ENCODE measurements at regions not wholly inside any gene's neighbourhood (a gene's known extent, or its start where the extent isn't known, plus 50 kb on each side); places are given as distances from the start of the nearest gene placed in this dataset.
"Not testable (repeated sequence)": the region's sequence is repeated elsewhere in the genome, so short reads cannot be mapped to it uniquely, and the experiment has no call there.

GRCh38 chr2:16750175-16750924 lies 84.7 kb upstream of the CYRIA start:
- ChIA-PET CTCF (no interaction called here), POLR2A (no interaction called here)
- ATAC-seq = no peak
- H3K36me3 Mint-ChIP-seq (ENCODE audit: low read depth) = no peaks in the 10 kb centered on the region
- H3K4me3 Mint-ChIP-seq = no peak overlapping the region
- H3K27me3 Mint-ChIP-seq = peaks cover 5% of the 10 kb centered on the region
- H3K27ac Mint-ChIP-seq = no peak overlapping the region
- H3K4me1 Mint-ChIP-seq (ENCODE audit: low read depth) = peaks cover 9% of the 10 kb centered on the region
- intact Hi-C loops (cut with micrococcal nuclease) = no loop called here
- DNase-seq = no peak
- TF ChIP-seq CTCF (IDR thresholded peaks at IDR 0.05) = no peak
- H3K9me3 Mint-ChIP-seq = no peaks in the 10 kb centered on the region

GRCh38 chr2:16748511-16749266 lies 83.1 kb upstream of the CYRIA start:
- H3K4me1 Mint-ChIP-seq (ENCODE audit: low read depth); H3K36me3 Mint-ChIP-seq (ENCODE audit: low read depth); ATAC-seq; DNase-seq; H3K27me3 Mint-ChIP-seq; POLR2A ChIA-PET; H3K4me3 Mint-ChIP-seq; H3K9me3 Mint-ChIP-seq; intact Hi-C loops (cut with micrococcal nuclease); CTCF ChIA-PET; H3K27ac Mint-ChIP-seq: not testable (repeated sequence)

- no peaks in the 10 kb centered on the region for H3K9me3 Mint-ChIP-seq
- H3K4me3 Mint-ChIP-seq = no peak overlapping the region
- no peak for TF ChIP-seq CTCF (IDR thresholded peaks at IDR 0.05)
- no peak overlapping the region for H3K27ac Mint-ChIP-seq
- ChIA-PET CTCF (no interaction called here), POLR2A (no interaction called here)
- peaks cover 8% of the 10 kb centered on the region for H3K27me3 Mint-ChIP-seq
- ATAC-seq (peak; percentile 56), DNase-seq (no peak)
- intact Hi-C loops (cut with micrococcal nuclease) = no loop called here
- peaks cover 9% of the 10 kb centered on the region for H3K4me1 Mint-ChIP-seq (ENCODE audit: low read depth)
- no peaks in the 10 kb centered on the region for H3K36me3 Mint-ChIP-seq (ENCODE audit: low read depth)
These were observed 82.1 kb upstream of the CYRIA start for GRCh38 chr2:16747689-16748088.

- Mint-ChIP-seq H3K9me3 (no peaks in the 10 kb centered on the region), H3K27me3 (peaks cover 8% of the 10 kb centered on the region), H3K4me3 (no peak overlapping the region), H3K4me1 (ENCODE audit: low read depth) (peaks cover 9% of the 10 kb centered on the region), H3K36me3 (ENCODE audit: low read depth) (no peaks in the 10 kb centered on the region), H3K27ac (no peak overlapping the region)
- ATAC-seq = no peak
- ChIA-PET POLR2A (no interaction called here), CTCF (interaction anchor here (1.2 kb wide), 1 partner anchor 10 kb away, joined by 7 read pairs; no protein-coding TSS in a partner anchor)
- intact Hi-C loops (cut with micrococcal nuclease) = no loop called here
- DNase-seq = no peak
- no peak for TF ChIP-seq CTCF (IDR thresholded peaks at IDR 0.05)
These were observed 81.6 kb upstream of the CYRIA start for GRCh38 chr2:16747257-16747656.

- Mint-ChIP-seq H3K4me3 (no peak overlapping the region), H3K27me3 (peaks cover 8% of the 10 kb centered on the region), H3K4me1 (ENCODE audit: low read depth) (peaks cover 9% of the 10 kb centered on the region), H3K36me3 (ENCODE audit: low read depth) (no peaks in the 10 kb centered on the region), H3K9me3 (no peaks in the 10 kb centered on the region), H3K27ac (no peak overlapping the region)
- DNase-seq = no peak
- ChIA-PET POLR2A (no interaction called here), CTCF (interaction anchor here (1.2 kb wide), 1 partner anchor 10 kb away, joined by 7 read pairs; no protein-coding TSS in a partner anchor)
- no peak for ATAC-seq
- intact Hi-C loops (cut with micrococcal nuclease) = no loop called here
- TF ChIP-seq CTCF (IDR thresholded peaks at IDR 0.05) = no peak
These were observed 81.2 kb upstream of the CYRIA start for GRCh38 chr2:16746833-16747232.
